Thymus (tissue), 11 donors: ENCODE measurements at regions not wholly inside any gene's neighbourhood (a gene's known extent, or its start where the extent isn't known, plus 50 kb on each side); places are given as distances from the start of the nearest gene placed in this dataset.

ENCODE experiments used
- DNase-seq, 9 donors: peaks; one replicate each; pipeline ENCODE4 v3.0.0-alpha.2; 2013; ENCODE audit warnings: low spot score in 9 of 9, low read depth in 6 of 9, missing footprints in 1 of 9
- H3K27ac ChIP-seq, 2 donors: one replicate each; pipeline ENCODE4 v1.5.1; 2013; ENCODE audit warnings: control low read depth in 1 of 2, low read depth in 1 of 2, low read length in 1 of 2, mild to moderate bottlenecking in 1 of 2, moderate library complexity in 1 of 2
- H3K27me3 ChIP-seq, 2 donors: one replicate each; pipeline ENCODE4 v1.5.1; 2013; ENCODE audit warnings: low read length in 1 of 2; ENCODE audit not compliant: control insufficient read depth in 2 of 2, insufficient read depth in 1 of 2
- H3K36me3 ChIP-seq, 2 donors: one replicate each; pipeline ENCODE4 v1.5.1; 2013; ENCODE audit warnings: low read length in 1 of 2, mild to moderate bottlenecking in 1 of 2, moderate library complexity in 1 of 2; ENCODE audit not compliant: control insufficient read depth in 2 of 2, insufficient read depth in 2 of 2
- H3K4me1 ChIP-seq, 2 donors: one replicate each; pipeline ENCODE4 v1.5.1; 2013; ENCODE audit warnings: low read length in 2 of 2; ENCODE audit not compliant: control insufficient read depth in 2 of 2, insufficient read depth in 2 of 2
- H3K4me3 ChIP-seq, 2 donors: one replicate each; pipeline ENCODE4 v1.5.1; 2013; ENCODE audit warnings: low read length in 2 of 2, control low read depth in 1 of 2, mild to moderate bottlenecking in 1 of 2
- H3K9me3 ChIP-seq, 2 donors: one replicate each; pipeline ENCODE4 v1.5.1; 2013; ENCODE audit warnings: low read length in 1 of 2, mild to moderate bottlenecking in 1 of 2; ENCODE audit not compliant: control insufficient read depth in 2 of 2, insufficient read depth in 1 of 2
- WGBS: extraction: QIAGEN DNeasy Blood & Tissue Kit; methylation state at CpG from one replicate; pipeline ENCODE4 v1.1.7; 2013; 5-methylcytosine and 5-hydroxymethylcytosine counted together
- donor health status: healthy.

DNA sequence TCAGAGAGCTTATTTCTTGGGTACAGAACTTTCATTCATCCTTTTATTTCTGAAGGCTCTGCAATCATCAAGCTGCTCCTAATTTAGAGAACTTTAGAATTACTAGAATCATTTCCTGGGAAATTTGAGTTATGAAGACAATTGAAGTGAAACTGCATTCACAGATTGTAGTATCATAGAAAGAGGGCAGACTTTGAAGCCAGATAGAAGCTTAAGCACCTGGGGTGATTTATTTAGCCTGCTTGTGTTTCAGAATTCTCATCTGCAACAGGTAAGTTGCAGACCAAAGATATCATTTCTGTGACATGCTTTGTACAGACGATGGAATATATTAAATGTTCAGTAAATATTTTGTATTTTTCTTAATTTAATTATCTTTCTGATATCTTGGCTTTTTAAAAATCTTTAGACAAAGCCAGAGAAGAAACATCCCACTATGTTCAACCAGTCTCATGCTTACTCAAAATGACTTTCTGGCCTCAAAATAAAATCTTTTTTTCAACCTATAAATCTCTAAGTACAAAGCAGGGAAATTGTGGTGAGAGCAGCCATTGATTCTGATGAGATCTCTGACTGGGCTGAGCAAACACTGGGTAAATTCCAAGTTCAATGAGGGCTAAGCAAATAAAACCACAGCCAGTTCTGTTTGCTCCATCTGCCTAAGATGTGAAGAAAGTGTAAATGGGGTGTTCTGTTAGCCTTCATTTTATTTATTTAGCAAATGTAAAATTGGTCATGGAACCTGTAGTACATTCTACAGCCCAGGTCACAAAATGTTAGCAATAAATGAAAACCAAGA lies 264.7 kb upstream of the CCNG1 start:
- H3K4me1 ChIP-seq = no peaks in the 10 kb centered on the region
- 85% methylated on average over 1 of the region's 1 CpG for WGBS
- DNase-seq = no peak

DNA sequence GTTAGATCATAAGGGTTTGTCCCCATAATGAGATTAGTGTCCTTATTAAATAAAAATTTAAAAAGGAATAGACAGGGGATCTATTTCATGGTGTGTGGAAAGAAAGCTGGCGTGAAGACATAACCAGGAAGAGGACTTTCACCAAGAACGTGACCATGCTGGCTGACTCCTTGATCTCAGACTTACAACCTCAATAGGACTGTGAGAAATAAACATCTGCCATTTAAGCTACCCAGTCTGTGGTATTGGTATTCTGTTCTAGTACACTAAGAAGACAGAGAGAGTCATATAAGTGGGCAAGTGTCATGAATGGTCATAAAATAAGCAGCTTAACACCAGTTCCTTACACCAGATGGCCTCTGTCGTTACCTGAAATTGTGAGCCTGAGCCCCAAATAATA lies 259.4 kb upstream of the CCNG1 start:
- Histone ChIP-seq H3K4me3 (no peak overlapping the region), H3K9me3 (no peaks in the 10 kb centered on the region), H3K4me1 (no peaks in the 10 kb centered on the region), H3K36me3 (no peaks in the 10 kb centered on the region), H3K27me3 (no peaks in the 10 kb centered on the region), H3K27ac (no peak overlapping the region)
- no peak for DNase-seq
- 80% methylated on average over 3 of the region's 3 CpGs for WGBS

More for the DNA sequence above, 264.7 kb upstream of the CCNG1 start:
- no peaks in the 10 kb centered on the region for H3K36me3 ChIP-seq
- H3K27ac ChIP-seq = no peak overlapping the region
- H3K9me3 ChIP-seq = no peaks in the 10 kb centered on the region
- H3K4me3 ChIP-seq = no peak overlapping the region
- H3K27me3 ChIP-seq = no peaks in the 10 kb centered on the region

DNA sequence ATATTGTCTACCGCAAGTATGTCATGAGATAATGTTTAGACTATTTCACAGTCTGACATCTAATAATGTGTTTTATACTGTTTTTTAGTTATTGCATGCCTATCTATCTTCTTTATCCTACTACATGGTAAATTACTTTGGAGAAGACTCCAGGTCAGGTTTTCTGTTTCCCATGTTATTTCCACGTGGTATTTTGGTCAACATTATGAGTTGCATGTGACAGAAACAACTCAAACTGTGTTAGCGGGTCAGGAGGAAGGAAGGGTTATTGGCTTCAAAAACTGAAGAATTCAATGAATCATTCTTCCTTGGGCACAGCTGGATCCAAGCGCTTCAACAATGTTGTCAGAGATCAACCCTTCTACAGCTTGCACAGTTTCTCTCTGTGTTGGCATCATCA lies 252.1 kb upstream of the CCNG1 start:
- Histone ChIP-seq H3K27me3 (no peaks in the 10 kb centered on the region), H3K27ac (no peak overlapping the region), H3K36me3 (no peaks in the 10 kb centered on the region), H3K9me3 (peaks cover 0 to 5% of the 10 kb centered on the region in 2 donors), H3K4me3 (no peak overlapping the region), H3K4me1 (no peaks in the 10 kb centered on the region)
- DNase-seq = no peak
- WGBS = 94% methylated on average over 4 of the region's 4 CpGs

- peaks cover 0 to 5% of the 10 kb centered on the region in 2 donors for H3K9me3 ChIP-seq
- H3K36me3 ChIP-seq = no peaks in the 10 kb centered on the region
- no peak overlapping the region for H3K4me3 ChIP-seq
- no peak overlapping the region for H3K27ac ChIP-seq
- no peaks in the 10 kb centered on the region for H3K27me3 ChIP-seq
- no peaks in the 10 kb centered on the region for H3K4me1 ChIP-seq
- WGBS = 97% methylated on average over 2 of the region's 2 CpGs
- DNase-seq = no peak
Measured at GRCh38 chr5:163189023-163189553, 248.3 kb upstream of the CCNG1 start.

GRCh38 chr5:163190283-163190682 lies 247.1 kb upstream of the CCNG1 start:
- no peak for DNase-seq
- WGBS = 79% methylated on average over 3 of the region's 3 CpGs
- no peaks in the 10 kb centered on the region for H3K27me3 ChIP-seq

DNA sequence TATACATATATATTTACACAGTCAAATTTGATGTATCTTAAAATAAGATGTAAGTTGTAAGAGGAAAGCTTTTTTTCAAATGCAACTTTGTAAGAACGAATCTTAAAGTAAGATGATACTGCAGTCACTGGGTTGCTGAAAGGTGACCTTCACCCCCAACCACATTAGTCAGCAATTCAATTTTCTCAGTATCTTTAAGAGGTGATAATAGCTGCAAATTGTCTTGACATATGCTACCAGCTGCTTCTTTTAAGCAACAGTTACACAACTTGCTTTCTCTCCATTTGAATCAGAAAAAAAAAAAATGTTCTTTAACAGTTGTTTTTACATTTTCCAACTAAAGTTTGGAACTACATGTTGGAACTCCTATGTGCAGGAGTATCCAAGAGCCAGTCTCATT lies 246.6 kb upstream of the CCNG1 start:
- no peaks in the 10 kb centered on the region for H3K9me3 ChIP-seq
- H3K36me3 ChIP-seq = no peaks in the 10 kb centered on the region
- H3K27me3 ChIP-seq = no peaks in the 10 kb centered on the region
- 65% methylated on average over 1 of the region's 1 CpG for WGBS
- no peak overlapping the region for H3K4me3 ChIP-seq
- H3K4me1 ChIP-seq = no peaks in the 10 kb centered on the region
- H3K27ac ChIP-seq = no peak overlapping the region
- no peak for DNase-seq

More at GRCh38 chr5:163190283-163190682, 247.1 kb upstream of the CCNG1 start:
- H3K9me3 ChIP-seq = no peaks in the 10 kb centered on the region
- no peaks in the 10 kb centered on the region for H3K36me3 ChIP-seq
- no peak overlapping the region for H3K4me3 ChIP-seq
- H3K27ac ChIP-seq = no peak overlapping the region
- no peaks in the 10 kb centered on the region for H3K4me1 ChIP-seq

DNA sequence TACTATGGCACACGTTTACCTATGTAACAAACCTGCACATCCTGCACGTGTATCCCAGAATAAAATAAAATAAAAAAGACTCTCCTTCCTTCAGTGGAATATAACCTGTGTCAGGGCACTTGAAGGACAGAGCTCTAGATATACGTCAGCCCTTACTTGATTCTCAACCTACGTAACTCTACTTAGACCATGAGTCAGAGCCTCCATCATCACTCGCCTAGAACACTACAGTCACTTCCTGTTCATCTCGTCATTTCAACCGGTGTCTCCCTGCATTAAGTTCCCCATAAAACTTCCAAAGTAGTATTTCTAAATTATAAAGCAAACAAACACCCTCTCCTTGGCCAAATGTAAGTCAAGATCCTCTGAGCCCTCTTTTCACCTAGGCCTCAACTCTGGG lies 243.5 kb upstream of the CCNG1 start:
- H3K4me1 ChIP-seq = no peaks in the 10 kb centered on the region
- no peak overlapping the region for H3K27ac ChIP-seq
- no peaks in the 10 kb centered on the region for H3K27me3 ChIP-seq
- no peak for DNase-seq
- H3K9me3 ChIP-seq = no peaks in the 10 kb centered on the region
- H3K36me3 ChIP-seq = no peaks in the 10 kb centered on the region
- H3K4me3 ChIP-seq = no peak overlapping the region
- WGBS = 95% methylated on average over 7 of the region's 7 CpGs

DNA sequence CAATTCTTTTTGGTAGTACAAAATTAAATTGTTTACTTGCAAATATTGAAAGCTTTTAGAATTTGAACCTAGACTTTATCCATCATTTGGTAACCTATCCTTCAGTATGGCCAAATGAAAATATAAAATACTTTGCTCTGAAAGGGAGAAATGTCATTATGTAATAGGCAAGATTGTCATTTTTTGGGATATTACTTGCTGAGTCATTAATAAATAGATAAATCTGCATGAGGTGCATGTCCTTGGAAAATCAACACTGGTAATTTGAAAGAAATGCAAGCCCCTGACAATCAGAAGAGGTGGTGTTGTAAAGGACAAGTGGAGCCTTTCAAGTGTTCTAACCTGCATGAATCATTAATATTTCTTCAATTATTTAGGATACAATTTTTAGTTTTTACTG lies 231.8 kb upstream of the CCNG1 start:
- DNase-seq = no peak
- Histone ChIP-seq H3K4me1 (no peaks in the 10 kb centered on the region), H3K9me3 (no peaks in the 10 kb centered on the region), H3K27me3 (no peaks in the 10 kb centered on the region), H3K27ac (no peak overlapping the region), H3K36me3 (no peaks in the 10 kb centered on the region), H3K4me3 (no peak overlapping the region)

DNA sequence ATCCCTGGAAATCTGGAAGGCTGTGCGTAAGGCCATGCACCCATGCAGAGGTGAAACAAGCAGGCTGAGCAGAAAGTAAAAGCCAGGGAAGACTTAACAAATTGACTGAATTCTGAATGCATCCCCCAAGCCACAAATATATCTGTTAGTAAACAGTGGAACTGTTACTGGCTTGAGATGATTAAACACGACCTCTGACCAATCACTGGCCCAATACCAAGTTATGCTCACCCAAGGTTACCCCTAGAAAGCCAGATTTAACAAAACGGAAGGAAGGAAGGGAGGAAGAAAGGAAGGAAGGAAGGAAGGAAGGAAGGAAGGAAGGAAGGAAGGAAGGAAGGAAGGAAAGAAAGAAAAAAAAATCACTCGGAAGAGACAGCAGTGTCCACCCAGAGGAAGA lies 215.8 kb upstream of the CCNG1 start:
- Histone ChIP-seq H3K4me3 (no peak overlapping the region), H3K9me3 (no peaks in the 10 kb centered on the region), H3K4me1 (no peaks in the 10 kb centered on the region), H3K27ac (no peak overlapping the region), H3K36me3 (no peaks in the 10 kb centered on the region), H3K27me3 (no peaks in the 10 kb centered on the region)
- WGBS = 80% methylated on average over 4 of the region's 4 CpGs
- no peak for DNase-seq
